Esophagus squamous epithelium (tissue), 4 donors: ENCODE measurements at regions not wholly inside any gene's neighbourhood (a gene's known extent, or its start where the extent isn't known, plus 50 kb on each side); places are given as distances from the start of the nearest gene placed in this dataset.

Source experiments
- CTCF ChIP-seq, 6 experiments: fragments of 450-650 bp in 4 of 6; fragments of 200-600 bp in 2 of 6; sonication (generic) in 2 of 6; IDR thresholded peaks; one replicate each; pipeline ENCODE4 v1.5.1; 2016 to 2019; ENCODE audit warnings: antibody characterized with exemption in 6 of 6, mild to moderate bottlenecking in 4 of 6, moderate library complexity in 4 of 6
- POLR2A ChIP-seq, 4 donors: fragments of 450-650 bp; IDR thresholded peaks; one replicate each; pipeline ENCODE4 v1.6.1; 2017; ENCODE audit warnings: antibody characterized with exemption in 4 of 4, mild to moderate bottlenecking in 4 of 4, moderate library complexity in 3 of 4

DNA sequence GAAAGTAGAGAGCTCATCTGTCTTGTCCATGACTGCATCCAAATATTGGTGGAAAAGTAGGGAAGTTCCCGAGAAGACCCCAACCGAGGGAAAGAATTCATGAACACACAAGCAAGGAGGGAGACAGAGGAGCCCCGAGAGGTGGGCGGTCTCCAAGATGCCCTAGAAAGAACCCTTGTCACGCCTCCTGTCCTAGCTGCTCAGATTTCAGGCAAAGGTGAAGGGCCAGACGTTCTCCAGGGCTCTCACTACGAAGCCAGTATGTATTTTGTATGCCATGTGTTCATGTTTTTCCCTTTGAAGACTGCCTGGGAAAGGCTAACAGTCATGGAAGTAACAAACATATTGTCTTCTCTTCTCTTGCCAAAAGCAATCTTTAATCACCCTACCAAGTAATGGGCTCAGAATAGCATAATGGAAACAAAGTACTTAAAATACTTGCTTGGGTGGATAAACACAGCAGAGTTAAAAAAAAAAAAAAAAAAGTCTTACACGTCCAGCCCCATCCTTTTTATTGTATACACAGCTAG, 99.2 kb upstream of the TBX3 start:
- TF ChIP-seq CTCF (IDR thresholded peaks at IDR 0.05) = no peak
- no peak for TF ChIP-seq POLR2A (IDR thresholded peaks at IDR 0.05)
